Naive thymus-derived CD8-positive, alpha-beta T cell (primary cell): ENCODE measurements at regions not wholly inside any gene's neighbourhood (a gene's known extent, or its start where the extent isn't known, plus 50 kb on each side); places are given as distances from the start of the nearest gene placed in this dataset.

Experiments
- ATAC-seq, 2 donors: fragments of 150-1000 bp; cut with Tn5 transposase in 1 of 2; sonication (Bioruptor Pico), chemical (Tn5 transposase) in 1 of 2; 1 replicate in 1 of 2; 2 replicates in 1 of 2; pipeline ENCODE4 v1.10.0; 2021; ENCODE audit warnings: mild to moderate bottlenecking in 2 of 2, moderate library complexity in 2 of 2
- POLR2A ChIA-PET: fragments of 350-600 bp; sonication (Branson Sonifier 250); formaldehyde crosslinking; loops from one replicate; lab custom pipeline; 2021; ENCODE audit warnings: antibody characterized with exemption; lab: Charles Lee
- DNase-seq, 10 donors: peaks; one replicate each; pipeline versions ENCODE4 v3.0.0 to v3.0.0-alpha.2; 2020 to 2022
- H3K27ac Mint-ChIP-seq, 10 donors: one replicate each; pipeline ENCODE4 v1.8.0; 2020 to 2022; ENCODE audit warnings: mild to moderate bottlenecking in 10 of 10, mixed read lengths in 10 of 10, moderate library complexity in 4 of 10, inconsistent platforms in 1 of 10
- H3K27me3 Mint-ChIP-seq, 5 donors: one replicate each; pipeline ENCODE4 v1.8.0; 2021 to 2022; ENCODE audit warnings: mixed read lengths in 5 of 5
- H3K36me3 Mint-ChIP-seq, 3 donors: one replicate each; pipeline ENCODE4 v1.8.0; 2020 to 2022; ENCODE audit warnings: mixed read lengths in 3 of 3, mild to moderate bottlenecking in 2 of 3, inconsistent platforms in 1 of 3
- H3K4me1 Mint-ChIP-seq, 4 donors: one replicate each; pipeline ENCODE4 v1.8.0; 2021 to 2022; ENCODE audit warnings: mixed read lengths in 4 of 4
- H3K4me3 Mint-ChIP-seq, 10 donors: one replicate each; pipeline ENCODE4 v1.8.0; 2020 to 2022; ENCODE audit warnings: mild to moderate bottlenecking in 10 of 10, mixed read lengths in 10 of 10, moderate library complexity in 6 of 10, inconsistent platforms in 1 of 10
- H3K9me3 Mint-ChIP-seq, 9 donors: one replicate each; pipeline ENCODE4 v1.8.0; 2020 to 2022; ENCODE audit warnings: mixed read lengths in 9 of 9, mild to moderate bottlenecking in 3 of 9, inconsistent platforms in 1 of 9, moderate library complexity in 1 of 9

DNA sequence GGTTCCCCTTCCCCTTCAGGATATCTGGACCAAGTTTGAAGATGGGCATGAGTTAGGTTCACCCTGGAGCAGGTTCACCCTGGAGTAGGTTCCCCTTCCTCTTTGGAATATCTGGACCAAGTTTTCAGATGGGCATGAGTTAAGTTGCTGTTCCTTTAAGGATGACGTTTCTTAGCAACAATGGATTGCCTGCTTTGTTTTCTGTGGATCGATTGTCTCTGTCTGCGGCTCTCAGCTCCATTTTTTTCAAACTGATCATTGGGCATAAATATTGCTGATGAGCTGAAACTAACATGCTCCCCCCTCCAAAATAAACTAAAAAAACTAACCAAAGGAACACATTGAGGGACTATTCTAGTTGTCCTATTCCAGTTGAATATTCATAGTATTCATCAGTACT lies 149.5 kb downstream of the SPP2 start:
- Mint-ChIP-seq H3K27me3 (no peaks in the 10 kb centered on the region), H3K9me3 (peaks cover 0 to 16% (median 6%) of the 10 kb centered on the region in 9 donors), H3K4me3 (no peak overlapping the region), H3K4me1 (peaks cover 0 to 9% (median 2%) of the 10 kb centered on the region in 4 donors), H3K36me3 (peaks cover 0 to 5% (median 0%) of the 10 kb centered on the region in 3 donors), H3K27ac (no peak overlapping the region)
- DNase-seq (no peak), ATAC-seq (no peak)
- POLR2A ChIA-PET, result no interaction called here

GRCh38 chr2:234198976-234199375 lies 148.5 kb downstream of the SPP2 start:
- H3K9me3 Mint-ChIP-seq, result peaks cover 0 to 11% (median 0%) of the 10 kb centered on the region in 9 donors
- POLR2A ChIA-PET, result no interaction called here
- H3K27me3 Mint-ChIP-seq, result peaks cover 0 to 3% (median 0%) of the 10 kb centered on the region in 5 donors
- no peak for DNase-seq
- peaks cover 0 to under 1% (median 0%) of the 10 kb centered on the region in 3 donors for H3K36me3 Mint-ChIP-seq
- H3K4me3 Mint-ChIP-seq, result no peak overlapping the region
- ATAC-seq, result no peak
- H3K27ac Mint-ChIP-seq, result no peak overlapping the region
- peaks cover 0 to 9% (median 2%) of the 10 kb centered on the region in 4 donors for H3K4me1 Mint-ChIP-seq

GRCh38 chr2:234195516-234195915 lies 145.0 kb downstream of the SPP2 start:
- POLR2A ChIA-PET, result no interaction called here
- no peak overlapping the region for H3K4me3 Mint-ChIP-seq

GRCh38 chr2:234193977-234194563 lies 143.6 kb downstream of the SPP2 start:
- ATAC-seq, result no peak
- Mint-ChIP-seq H3K4me1 (peaks cover 0 to 9% (median 4%) of the 10 kb centered on the region in 4 donors), H3K27ac (no peak overlapping the region), H3K9me3 (peaks cover 0 to 5% (median 0%) of the 10 kb centered on the region in 9 donors), H3K36me3 (peaks cover 0 to 2% (median 0%) of the 10 kb centered on the region in 3 donors), H3K4me3 (no peak overlapping the region), H3K27me3 (peaks cover 0 to 3% (median under 1%) of the 10 kb centered on the region in 5 donors)
- no peak for DNase-seq
- POLR2A ChIA-PET, result no interaction called here

More at GRCh38 chr2:234195516-234195915, 145.0 kb downstream of the SPP2 start:
- peaks cover 0 to 5% (median 0%) of the 10 kb centered on the region in 9 donors for H3K9me3 Mint-ChIP-seq
- no peak for DNase-seq
- peaks cover 0 to 9% (median 2%) of the 10 kb centered on the region in 4 donors for H3K4me1 Mint-ChIP-seq
- ATAC-seq, result no peak
- no peak overlapping the region for H3K27ac Mint-ChIP-seq
- H3K36me3 Mint-ChIP-seq, result no peaks in the 10 kb centered on the region
- peaks cover 0 to 3% (median 0%) of the 10 kb centered on the region in 5 donors for H3K27me3 Mint-ChIP-seq

GRCh38 chr2:234191819-234192407 lies 141.4 kb downstream of the SPP2 start:
- POLR2A ChIA-PET, result no interaction called here
- peaks cover 0 to 15% (median 2%) of the 10 kb centered on the region in 4 donors for H3K4me1 Mint-ChIP-seq

DNA sequence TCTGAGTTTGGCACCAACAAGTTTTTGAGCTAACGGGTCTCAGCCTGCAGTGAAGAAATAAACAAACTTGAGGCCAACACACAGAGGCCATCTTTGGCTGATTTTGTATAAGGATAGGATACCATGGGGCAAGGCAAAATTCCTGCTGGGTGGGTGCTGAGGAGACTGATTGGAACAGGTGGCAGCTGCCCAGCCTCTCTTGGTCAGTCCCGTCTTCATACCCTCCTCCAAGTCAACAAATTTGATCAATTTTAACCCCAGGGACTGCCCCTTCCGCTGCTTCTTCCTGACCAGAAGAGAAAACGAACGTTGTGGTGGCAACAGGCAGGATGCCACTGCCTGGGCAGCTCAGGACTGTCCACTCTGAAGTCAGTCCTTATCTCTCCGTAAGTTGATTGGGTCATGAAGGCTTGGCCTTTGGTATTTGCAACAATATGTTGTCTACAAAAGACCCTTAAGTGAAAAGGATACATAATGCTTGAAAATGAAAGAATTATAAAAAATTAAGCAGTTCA lies 139.3 kb downstream of the SPP2 start:
- POLR2A ChIA-PET, result no interaction called here
- H3K4me1 Mint-ChIP-seq, result peaks cover 0 to 15% (median 2%) of the 10 kb centered on the region in 4 donors
- peaks cover 0 to 2% (median 0%) of the 10 kb centered on the region in 3 donors for H3K36me3 Mint-ChIP-seq
- DNase-seq (no peak), ATAC-seq (no peak)
- peaks cover 0 to 3% (median 2%) of the 10 kb centered on the region in 5 donors for H3K27me3 Mint-ChIP-seq
- H3K4me3 Mint-ChIP-seq, result no peak overlapping the region
- H3K9me3 Mint-ChIP-seq, result peaks cover 0 to 5% (median 0%) of the 10 kb centered on the region in 9 donors
- no peak overlapping the region for H3K27ac Mint-ChIP-seq

More at GRCh38 chr2:234191819-234192407, 141.4 kb downstream of the SPP2 start:
- Mint-ChIP-seq H3K27ac (no peak overlapping the region), H3K36me3 (peaks cover 0 to 2% (median 0%) of the 10 kb centered on the region in 3 donors), H3K9me3 (peaks cover 0 to 5% (median 0%) of the 10 kb centered on the region in 9 donors), H3K4me3 (no peak overlapping the region), H3K27me3 (peaks cover 0 to 3% (median 2%) of the 10 kb centered on the region in 5 donors)
- ATAC-seq, result no peak
- DNase-seq, result no peak

DNA sequence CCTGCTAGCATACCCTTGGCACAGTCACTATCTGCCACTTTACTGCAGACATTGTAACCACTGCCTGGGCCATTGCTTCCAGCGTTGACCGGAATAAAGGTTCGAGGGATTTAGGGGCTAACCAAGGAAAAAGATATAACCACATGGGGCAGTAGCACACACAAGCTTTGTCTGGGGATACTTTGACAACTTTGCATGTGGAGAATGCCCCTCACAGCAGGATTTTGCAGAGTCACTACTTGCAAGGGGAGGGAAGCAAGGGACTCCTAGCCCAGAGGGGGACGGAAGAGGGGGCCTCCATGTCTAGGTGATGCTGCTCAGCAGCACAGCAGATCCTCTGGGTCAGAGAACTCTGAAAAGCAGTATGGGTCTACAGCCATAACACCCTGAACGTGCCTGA lies 138.7 kb downstream of the SPP2 start:
- Mint-ChIP-seq H3K4me1 (peaks cover 0 to 15% (median 2%) of the 10 kb centered on the region in 4 donors), H3K27ac (no peak overlapping the region), H3K36me3 (peaks cover 0 to 2% (median 0%) of the 10 kb centered on the region in 3 donors), H3K9me3 (peaks cover 0 to 5% (median 0%) of the 10 kb centered on the region in 9 donors), H3K27me3 (peaks cover 0 to 3% (median 0%) of the 10 kb centered on the region in 5 donors), H3K4me3 (no peak overlapping the region)
- DNase-seq, result no peak
- POLR2A ChIA-PET, result no interaction called here
- no peak for ATAC-seq

DNA sequence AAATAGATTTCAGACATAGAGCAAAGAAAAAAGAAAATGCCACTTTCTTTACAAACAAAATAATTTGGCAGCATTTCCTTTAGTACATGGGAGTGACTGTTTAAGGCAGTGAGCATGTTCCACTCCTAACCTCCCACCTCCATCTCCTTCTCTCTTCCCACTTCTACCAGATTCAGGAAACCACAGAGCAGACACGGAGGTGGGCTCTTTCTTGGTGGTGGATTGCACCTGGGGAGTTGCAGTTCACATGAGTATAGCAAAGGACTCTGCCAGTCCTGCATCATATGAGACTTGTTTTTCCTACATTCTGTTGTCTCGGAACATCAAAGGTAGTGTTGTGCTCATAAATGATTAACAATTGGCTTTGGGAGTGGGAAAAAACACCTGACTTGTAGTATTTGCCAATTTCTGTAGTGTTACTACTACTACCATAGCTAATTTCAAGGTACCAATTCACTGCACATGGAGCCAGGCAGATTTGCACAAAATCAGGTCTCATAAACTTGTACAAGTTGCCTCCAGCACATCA lies 137.2 kb downstream of the SPP2 start:
- H3K4me3 Mint-ChIP-seq, result no peak overlapping the region
- POLR2A ChIA-PET, result no interaction called here
- DNase-seq (no peak), ATAC-seq (no peak)
- no peak overlapping the region for H3K27ac Mint-ChIP-seq
- H3K9me3 Mint-ChIP-seq, result peaks cover 0 to 4% (median 0%) of the 10 kb centered on the region in 9 donors
- peaks cover 0 to 2% (median 0%) of the 10 kb centered on the region in 3 donors for H3K36me3 Mint-ChIP-seq
- peaks cover 2 to 15% (median 8%) of the 10 kb centered on the region in 4 donors for H3K4me1 Mint-ChIP-seq
- peaks cover 0 to 7% (median 3%) of the 10 kb centered on the region in 5 donors for H3K27me3 Mint-ChIP-seq

- H3K4me3 Mint-ChIP-seq, result no peak overlapping the region
- POLR2A ChIA-PET, result interaction anchor here (0.6 kb wide), 1 partner anchor 245 kb away, joined by 7 read pairs; no protein-coding TSS in a partner anchor
- peaks cover 0 to 3% (median 0%) of the 10 kb centered on the region in 3 donors for H3K36me3 Mint-ChIP-seq
- DNase-seq, result no peak
- peaks cover 0 to 7% (median 2%) of the 10 kb centered on the region in 5 donors for H3K27me3 Mint-ChIP-seq
- no peak overlapping the region for H3K27ac Mint-ChIP-seq
- H3K9me3 Mint-ChIP-seq, result no peaks in the 10 kb centered on the region
- H3K4me1 Mint-ChIP-seq, result peaks cover 0 to 11% (median 5%) of the 10 kb centered on the region in 4 donors
- ATAC-seq, result no peak
These were observed 130.6 kb downstream of the SPP2 start for GRCh38 chr2:234181121-234181520.

DNA sequence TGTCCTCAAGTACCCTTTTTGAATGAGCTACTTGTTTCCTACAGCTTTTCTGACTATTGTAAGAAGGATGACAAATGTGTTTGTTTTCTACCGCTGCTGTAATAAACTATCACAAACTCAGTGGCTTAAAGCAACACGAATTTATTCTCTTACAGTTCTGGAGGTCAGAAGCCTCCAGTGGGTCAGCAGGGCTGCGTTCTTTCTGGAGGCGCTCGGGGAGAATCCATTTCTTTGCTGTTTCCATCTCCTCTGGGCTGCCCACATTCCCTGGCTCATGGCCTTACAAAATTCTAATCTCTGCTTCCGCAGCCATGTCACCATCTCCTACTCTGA lies 128.5 kb downstream of the SPP2 start:
- POLR2A ChIA-PET, result no interaction called here
- ATAC-seq, result no peak
- Mint-ChIP-seq H3K4me1 (peaks cover 0 to 8% (median 5%) of the 10 kb centered on the region in 4 donors), H3K27me3 (peaks cover 0 to 7% (median 2%) of the 10 kb centered on the region in 5 donors), H3K36me3 (peaks cover 0 to 3% (median 0%) of the 10 kb centered on the region in 3 donors), H3K27ac (no peak overlapping the region), H3K9me3 (no peaks in the 10 kb centered on the region), H3K4me3 (no peak overlapping the region)
- DNase-seq, result no peak

DNA sequence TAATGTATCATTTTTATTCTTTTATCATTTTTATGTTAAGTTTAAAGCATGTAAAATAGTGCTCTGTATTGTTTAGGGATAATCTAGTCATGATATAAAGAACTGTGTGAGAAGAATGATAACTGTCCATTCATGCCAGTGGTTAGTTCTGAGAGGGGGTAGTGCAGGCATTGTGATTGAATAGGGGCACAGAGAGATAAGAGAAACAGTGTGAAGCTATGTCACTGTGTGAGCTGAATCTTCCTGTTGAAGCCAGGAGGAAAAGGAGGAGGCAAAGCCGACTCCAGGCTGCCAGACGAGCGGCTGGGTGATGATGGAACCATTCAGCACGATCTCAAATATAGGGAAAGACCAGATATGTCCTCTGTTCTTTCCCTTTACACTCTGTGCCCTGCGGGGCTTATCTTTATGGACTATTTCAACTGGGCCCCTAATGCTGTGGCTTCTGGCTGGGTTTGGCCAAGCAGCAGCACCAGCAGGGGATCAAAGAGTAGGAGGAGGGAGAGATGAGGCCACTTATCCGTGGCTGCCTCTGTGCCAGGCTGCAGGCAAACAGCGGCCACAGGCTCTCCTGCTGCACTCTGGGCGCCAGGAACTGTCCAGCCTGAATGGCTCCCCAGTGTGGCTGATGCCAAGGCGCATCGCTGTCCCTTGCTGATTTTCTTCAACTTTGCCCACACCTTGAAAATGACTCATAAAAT lies 128.0 kb downstream of the SPP2 start:
- peaks cover 0 to 4% (median 2%) of the 10 kb centered on the region in 5 donors for H3K27me3 Mint-ChIP-seq
- no peak overlapping the region for H3K4me3 Mint-ChIP-seq
- no peaks in the 10 kb centered on the region for H3K9me3 Mint-ChIP-seq
- POLR2A ChIA-PET, result no interaction called here
- H3K27ac Mint-ChIP-seq, result no peak overlapping the region
- no peak for DNase-seq
- ATAC-seq, result no peak
- H3K36me3 Mint-ChIP-seq, result peaks cover 0 to 3% (median 0%) of the 10 kb centered on the region in 3 donors
- peaks cover 0 to 5% (median 2%) of the 10 kb centered on the region in 4 donors for H3K4me1 Mint-ChIP-seq

- POLR2A ChIA-PET, result no interaction called here
- ATAC-seq (no peak), DNase-seq (no peak)
- Mint-ChIP-seq H3K4me1 (peaks cover 0 to 7% (median under 1%) of the 10 kb centered on the region in 4 donors), H3K4me3 (no peak overlapping the region), H3K27ac (no peak overlapping the region), H3K9me3 (no peaks in the 10 kb centered on the region), H3K27me3 (peaks cover 0 to 3% (median 0%) of the 10 kb centered on the region in 5 donors), H3K36me3 (peaks cover 0 to 3% (median 0%) of the 10 kb centered on the region in 3 donors)
These were observed 125.1 kb downstream of the SPP2 start for GRCh38 chr2:234175649-234176048.
